ENCODE measurements at regions not wholly inside any gene's neighbourhood (a gene's known extent, or its start where the extent isn't known, plus 50 kb on each side); places are given as distances from the start of the nearest gene placed in this dataset.

DNA sequence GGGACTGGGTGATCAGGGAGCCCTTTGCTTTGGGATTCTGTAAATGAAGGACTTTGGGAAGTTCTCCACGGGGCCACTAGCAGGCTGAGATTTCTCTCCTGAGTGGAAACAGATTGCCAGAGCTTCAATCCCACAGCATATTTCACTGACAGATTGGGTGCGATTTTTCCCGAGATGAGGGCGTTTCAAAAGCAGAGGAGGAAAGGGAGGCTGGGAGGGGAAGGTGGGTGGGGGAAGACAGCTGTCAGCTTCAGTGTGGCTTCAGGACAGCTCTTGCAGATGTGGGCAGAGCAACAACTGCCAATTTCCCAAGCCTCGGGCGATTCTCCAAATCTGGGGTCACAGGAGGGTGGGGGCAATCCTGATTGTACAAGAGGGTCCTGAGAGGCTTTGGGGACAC lies 258.5 kb upstream of the ADRA1B start:
- TF ChIP-seq POLR2A (IDR thresholded peaks at IDR 0.05): no peak
- TF ChIP-seq, protein P1, sequence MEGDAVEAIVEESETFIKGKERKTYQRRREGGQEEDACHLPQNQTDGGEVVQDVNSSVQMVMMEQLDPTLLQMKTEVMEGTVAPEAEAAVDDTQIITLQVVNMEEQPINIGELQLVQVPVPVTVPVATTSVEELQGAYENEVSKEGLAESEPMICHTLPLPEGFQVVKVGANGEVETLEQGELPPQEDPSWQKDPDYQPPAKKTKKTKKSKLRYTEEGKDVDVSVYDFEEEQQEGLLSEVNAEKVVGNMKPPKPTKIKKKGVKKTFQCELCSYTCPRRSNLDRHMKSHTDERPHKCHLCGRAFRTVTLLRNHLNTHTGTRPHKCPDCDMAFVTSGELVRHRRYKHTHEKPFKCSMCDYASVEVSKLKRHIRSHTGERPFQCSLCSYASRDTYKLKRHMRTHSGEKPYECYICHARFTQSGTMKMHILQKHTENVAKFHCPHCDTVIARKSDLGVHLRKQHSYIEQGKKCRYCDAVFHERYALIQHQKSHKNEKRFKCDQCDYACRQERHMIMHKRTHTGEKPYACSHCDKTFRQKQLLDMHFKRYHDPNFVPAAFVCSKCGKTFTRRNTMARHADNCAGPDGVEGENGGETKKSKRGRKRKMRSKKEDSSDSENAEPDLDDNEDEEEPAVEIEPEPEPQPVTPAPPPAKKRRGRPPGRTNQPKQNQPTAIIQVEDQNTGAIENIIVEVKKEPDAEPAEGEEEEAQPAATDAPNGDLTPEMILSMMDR (IDR thresholded peaks at IDR 0.05): no peak

Measured in uterus (tissue), 2 donors.